ENCODE measurements at regions not wholly inside any gene's neighbourhood (a gene's known extent, or its start where the extent isn't known, plus 50 kb on each side); places are given as distances from the start of the nearest gene placed in this dataset. TPM values are rescaled to one million over a fixed set of nuclear protein-coding genes. Genes with fewer than 3 reads are reported as not detected.

DNA sequence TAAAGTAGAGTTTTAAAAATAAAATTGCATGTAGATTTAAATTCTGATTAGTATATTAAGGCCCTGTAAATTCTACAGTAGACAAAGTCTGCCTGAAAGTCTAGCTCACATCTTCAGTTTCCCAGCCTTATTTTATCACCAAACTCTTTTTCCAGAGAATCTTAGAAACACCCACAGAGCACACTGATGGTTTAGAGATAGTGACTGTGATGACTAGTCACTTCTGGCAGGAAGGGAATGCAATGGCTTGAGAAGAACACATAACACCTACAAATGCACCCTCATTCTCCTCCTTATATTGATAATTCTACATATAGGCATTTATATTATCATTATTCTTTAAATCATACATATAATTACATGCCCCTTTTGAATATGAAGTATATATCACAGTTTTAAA is 232.9 kb downstream of the ARAP2 start:
- Histone ChIP-seq H2AFZ (no peak overlapping the region), H3K27me3 (no peaks in the 10 kb centered on the region), H3K27ac (no peak overlapping the region), H3K4me3 (no peak overlapping the region), H3K36me3 (replicated peaks; ENCODE audit: insufficient read depth, low read depth) (no peaks in the 10 kb centered on the region), H3K79me2 (no peaks in the 10 kb centered on the region), H3K9me3 (ENCODE audit: low read depth) (no peaks in the 10 kb centered on the region), H3K4me2 (no peak overlapping the region), H4K20me1 (ENCODE audit: insufficient read depth, poor library complexity, severe bottlenecking) (no peaks in the 10 kb centered on the region), H3K4me1 (ENCODE audit: insufficient read depth) (no peaks in the 10 kb centered on the region), H3K9me2 (replicated peaks; ENCODE audit: insufficient read depth) (no peaks in the 10 kb centered on the region)
- DNase-seq (ENCODE audit: low spot score): no peak
- TF ChIP-seq EZH2 (IDR thresholded peaks at IDR 0.05; ENCODE audit: borderline replicate concordance) (no peak), CTCF (IDR thresholded peaks at IDR 0.05; ENCODE audit: poor library complexity) (no peak)

DNA sequence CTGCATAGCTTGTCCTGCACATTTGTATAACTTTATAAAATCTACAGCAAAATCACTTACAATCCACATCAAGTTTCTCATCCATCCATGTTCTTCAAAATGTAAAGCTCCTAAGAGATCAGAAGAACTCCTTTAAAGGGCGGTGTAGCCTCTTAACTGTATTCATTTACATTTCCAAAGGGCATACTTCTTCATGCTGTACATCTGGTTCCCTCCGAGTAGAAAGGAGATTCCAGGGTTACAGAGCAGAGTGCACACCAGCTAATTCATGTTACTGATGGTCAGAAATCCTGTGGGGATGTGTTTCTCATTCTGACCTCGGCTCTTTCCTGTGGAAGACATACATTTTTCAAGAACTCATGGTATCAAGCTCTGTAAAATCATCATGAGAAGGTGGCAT is 231.8 kb downstream of the ARAP2 start:
- WGBS (ENCODE audit: low lambda C conversion rate, missing lambda C conversion rate): 78% methylated on average over 3 of the region's 3 CpGs
- Histone ChIP-seq H3K9me3 (ENCODE audit: low read depth) (no peaks in the 10 kb centered on the region), H3K27me3 (no peaks in the 10 kb centered on the region), H3K27ac (no peak overlapping the region), H3K4me2 (no peak overlapping the region), H3K36me3 (replicated peaks; ENCODE audit: insufficient read depth, low read depth) (no peaks in the 10 kb centered on the region), H3K79me2 (no peaks in the 10 kb centered on the region), H3K4me1 (ENCODE audit: insufficient read depth) (no peaks in the 10 kb centered on the region), H4K20me1 (ENCODE audit: insufficient read depth, poor library complexity, severe bottlenecking) (no peaks in the 10 kb centered on the region), H3K4me3 (no peak overlapping the region), H2AFZ (no peak overlapping the region), H3K9me2 (replicated peaks; ENCODE audit: insufficient read depth) (no peaks in the 10 kb centered on the region)
- TF ChIP-seq EZH2 (IDR thresholded peaks at IDR 0.05; ENCODE audit: borderline replicate concordance): no peak
- no peak for DNase-seq (ENCODE audit: low spot score)

GRCh38 chr4:36013206-36013605 is 231.1 kb downstream of the ARAP2 start:
- H3K27me3 ChIP-seq: no peaks in the 10 kb centered on the region
- no peaks in the 10 kb centered on the region for H3K79me2 ChIP-seq
- no peak overlapping the region for H2AFZ ChIP-seq
- TF ChIP-seq EZH2phosphoT487 (IDR thresholded peaks at IDR 0.05; ENCODE audit: low read depth, severe bottlenecking, unreplicated experiment) (no peak), CTCF (IDR thresholded peaks at IDR 0.05; ENCODE audit: poor library complexity) (no peak), EZH2 (IDR thresholded peaks at IDR 0.05; ENCODE audit: borderline replicate concordance) (no peak)
- WGBS (ENCODE audit: low lambda C conversion rate, missing lambda C conversion rate): 87% methylated on average over 5 of the region's 5 CpGs
- H3K27ac ChIP-seq: no peak overlapping the region
- H3K36me3 ChIP-seq (replicated peaks; ENCODE audit: insufficient read depth, low read depth): no peaks in the 10 kb centered on the region
- no peak overlapping the region for H3K4me3 ChIP-seq
- no peaks in the 10 kb centered on the region for H4K20me1 ChIP-seq (ENCODE audit: insufficient read depth, poor library complexity, severe bottlenecking)
- no peaks in the 10 kb centered on the region for H3K4me1 ChIP-seq (ENCODE audit: insufficient read depth)
- H3K9me2 ChIP-seq (replicated peaks; ENCODE audit: insufficient read depth): no peaks in the 10 kb centered on the region
- DNase-seq (ENCODE audit: low spot score): no peak
- H3K4me2 ChIP-seq: no peak overlapping the region
- no peaks in the 10 kb centered on the region for H3K9me3 ChIP-seq (ENCODE audit: low read depth)

Small RNA genes in the stretch of these regions (small RNA-seq; reads per million reads assigned to genes)
- gene AC097535.2: not detected
- gene RF01210: not detected
- gene RNU6-573P: not detected
